ENCODE measurements at regions not wholly inside any gene's neighbourhood (a gene's known extent, or its start where the extent isn't known, plus 50 kb on each side); places are given as distances from the start of the nearest gene placed in this dataset.

DNA sequence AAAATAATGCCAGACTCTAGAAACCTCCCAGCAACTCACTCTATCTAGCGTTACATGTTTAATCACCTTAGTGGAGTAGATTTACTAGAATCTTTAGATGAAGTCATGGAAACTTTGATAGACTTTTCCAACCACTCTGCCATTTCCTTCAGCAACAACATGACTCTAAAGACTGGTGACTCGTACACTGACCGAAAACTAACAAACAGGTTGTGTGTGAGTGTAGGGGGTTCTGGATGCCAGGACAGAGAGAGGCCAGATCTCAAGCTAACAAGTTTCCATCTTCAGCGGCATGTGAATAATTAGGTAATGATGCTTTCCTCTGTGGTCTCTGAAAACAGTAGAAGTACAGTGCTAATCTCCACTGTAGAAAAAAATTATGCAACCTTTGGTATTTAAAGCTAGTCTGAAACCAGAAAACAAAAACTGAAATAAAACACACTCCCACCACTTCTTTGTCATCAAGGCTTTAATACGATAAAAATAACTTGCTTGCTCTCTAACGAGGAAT is 286.4 kb downstream of the PRDM5 start:
- no peak for TF ChIP-seq EZH2 (IDR thresholded peaks at IDR 0.05; ENCODE audit: low read length)
- TF ChIP-seq, protein P1, sequence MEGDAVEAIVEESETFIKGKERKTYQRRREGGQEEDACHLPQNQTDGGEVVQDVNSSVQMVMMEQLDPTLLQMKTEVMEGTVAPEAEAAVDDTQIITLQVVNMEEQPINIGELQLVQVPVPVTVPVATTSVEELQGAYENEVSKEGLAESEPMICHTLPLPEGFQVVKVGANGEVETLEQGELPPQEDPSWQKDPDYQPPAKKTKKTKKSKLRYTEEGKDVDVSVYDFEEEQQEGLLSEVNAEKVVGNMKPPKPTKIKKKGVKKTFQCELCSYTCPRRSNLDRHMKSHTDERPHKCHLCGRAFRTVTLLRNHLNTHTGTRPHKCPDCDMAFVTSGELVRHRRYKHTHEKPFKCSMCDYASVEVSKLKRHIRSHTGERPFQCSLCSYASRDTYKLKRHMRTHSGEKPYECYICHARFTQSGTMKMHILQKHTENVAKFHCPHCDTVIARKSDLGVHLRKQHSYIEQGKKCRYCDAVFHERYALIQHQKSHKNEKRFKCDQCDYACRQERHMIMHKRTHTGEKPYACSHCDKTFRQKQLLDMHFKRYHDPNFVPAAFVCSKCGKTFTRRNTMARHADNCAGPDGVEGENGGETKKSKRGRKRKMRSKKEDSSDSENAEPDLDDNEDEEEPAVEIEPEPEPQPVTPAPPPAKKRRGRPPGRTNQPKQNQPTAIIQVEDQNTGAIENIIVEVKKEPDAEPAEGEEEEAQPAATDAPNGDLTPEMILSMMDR (optimal IDR thresholded peaks at IDR 0.05 in 1 of 3, IDR thresholded peaks at IDR 0.05 in 1 of 3, conservative IDR thresholded peaks at IDR 0.05 in 1 of 3; ENCODE audit: extremely low read depth in 1 of 3, insufficient read depth in 2 of 3, low read length in 3 of 3) = no peak
- FAIRE-seq (no peak), DNase-seq (ENCODE audit: low read depth, low spot score) (no peak)
- Histone ChIP-seq H3K27me3 (ENCODE audit: control insufficient read depth, extremely low read depth, insufficient read depth, low read length) (no peaks in the 10 kb centered on the region), H3K4me3 (ENCODE audit: control insufficient read depth in 2 of 3, extremely low read depth in 1 of 3, insufficient read depth in 2 of 3, low read depth in 1 of 3, low read length in 3 of 3) (no peak overlapping the region), H3K9me3 (ENCODE audit: control insufficient read depth, low read depth, low read length) (no peaks in the 10 kb centered on the region), H3K36me3 (ENCODE audit: control insufficient read depth in 2 of 2, extremely low read depth in 1 of 2, insufficient read depth in 2 of 2, low read length in 2 of 2) (no peaks in the 10 kb centered on the region), H3K9ac (ENCODE audit: control insufficient read depth, extremely low read depth, insufficient read depth, low read length) (no peak overlapping the region), H3K27ac (ENCODE audit: control insufficient read depth, insufficient read depth, low read length) (no peak overlapping the region), H3K9me1 (ENCODE audit: control insufficient read depth, extremely low read depth, insufficient read depth, low read length) (no peaks in the 10 kb centered on the region), H4K20me1 (ENCODE audit: control insufficient read depth, extremely low read depth, insufficient read depth, low read length) (no peaks in the 10 kb centered on the region), H3K79me2 (ENCODE audit: control insufficient read depth, insufficient read depth, low read length) (no peaks in the 10 kb centered on the region), H3K4me1 (ENCODE audit: control insufficient read depth, extremely low read depth, insufficient read depth, low read length) (no peaks in the 10 kb centered on the region), H3K4me2 (ENCODE audit: control insufficient read depth, extremely low read depth, insufficient read depth, low read depth, low read length) (no peak overlapping the region), H2AFZ (ENCODE audit: control insufficient read depth, low read length) (no peak overlapping the region)
- dilution Hi-C loops (cut with MboI; ENCODE audit: extremely low pct_ligation_motif_present, low sequenced_read_pairs) = no loop called here

DNA sequence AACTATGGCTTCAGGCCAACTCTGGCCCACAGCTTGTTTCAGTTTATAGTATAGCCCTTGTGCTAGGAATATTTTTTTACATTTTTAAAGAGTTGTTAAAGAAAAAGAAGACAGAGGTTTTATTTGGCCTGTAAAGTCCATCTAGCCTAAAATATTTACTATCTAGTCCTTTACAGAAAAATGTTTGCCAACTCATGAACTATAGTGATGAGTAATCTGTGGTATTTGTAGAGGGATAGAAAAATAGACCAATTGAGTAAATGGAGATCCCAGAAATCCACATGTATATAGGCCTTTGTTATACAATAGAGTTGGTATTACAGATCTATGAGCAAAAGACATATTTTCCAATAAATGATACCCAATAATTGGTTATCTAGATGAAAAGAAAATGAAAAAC is 288.7 kb downstream of the PRDM5 start:
- Histone ChIP-seq H3K9ac (ENCODE audit: control insufficient read depth, extremely low read depth, insufficient read depth, low read length) (no peak overlapping the region), H3K79me2 (ENCODE audit: control insufficient read depth, insufficient read depth, low read length) (no peaks in the 10 kb centered on the region), H3K9me3 (ENCODE audit: control insufficient read depth, low read depth, low read length) (no peaks in the 10 kb centered on the region), H2AFZ (ENCODE audit: control insufficient read depth, low read length) (no peak overlapping the region), H3K27me3 (ENCODE audit: control insufficient read depth, extremely low read depth, insufficient read depth, low read length) (no peaks in the 10 kb centered on the region), H3K27ac (ENCODE audit: control insufficient read depth, insufficient read depth, low read length) (no peak overlapping the region), H3K9me1 (ENCODE audit: control insufficient read depth, extremely low read depth, insufficient read depth, low read length) (no peaks in the 10 kb centered on the region), H3K36me3 (ENCODE audit: control insufficient read depth in 2 of 2, extremely low read depth in 1 of 2, insufficient read depth in 2 of 2, low read length in 2 of 2) (no peaks in the 10 kb centered on the region), H3K4me2 (ENCODE audit: control insufficient read depth, extremely low read depth, insufficient read depth, low read depth, low read length) (no peak overlapping the region), H3K4me1 (ENCODE audit: control insufficient read depth, extremely low read depth, insufficient read depth, low read length) (no peaks in the 10 kb centered on the region), H3K4me3 (ENCODE audit: control insufficient read depth in 2 of 3, extremely low read depth in 1 of 3, insufficient read depth in 2 of 3, low read depth in 1 of 3, low read length in 3 of 3) (no peak overlapping the region), H4K20me1 (ENCODE audit: control insufficient read depth, extremely low read depth, insufficient read depth, low read length) (no peaks in the 10 kb centered on the region)
- dilution Hi-C loops (cut with MboI; ENCODE audit: extremely low pct_ligation_motif_present, low sequenced_read_pairs) = no loop called here
- DNase-seq (ENCODE audit: low read depth, low spot score) = no peak
- no peak for FAIRE-seq
- no peak for TF ChIP-seq EZH2 (IDR thresholded peaks at IDR 0.05; ENCODE audit: low read length)
- TF ChIP-seq, protein P1 (optimal IDR thresholded peaks at IDR 0.05 in 1 of 3, IDR thresholded peaks at IDR 0.05 in 1 of 3, conservative IDR thresholded peaks at IDR 0.05 in 1 of 3; ENCODE audit: extremely low read depth in 1 of 3, insufficient read depth in 2 of 3, low read length in 3 of 3) = no peak
